ENCODE measurements at regions not wholly inside any gene's neighbourhood (a gene's known extent, or its start where the extent isn't known, plus 50 kb on each side); places are given as distances from the start of the nearest gene placed in this dataset.

DNA sequence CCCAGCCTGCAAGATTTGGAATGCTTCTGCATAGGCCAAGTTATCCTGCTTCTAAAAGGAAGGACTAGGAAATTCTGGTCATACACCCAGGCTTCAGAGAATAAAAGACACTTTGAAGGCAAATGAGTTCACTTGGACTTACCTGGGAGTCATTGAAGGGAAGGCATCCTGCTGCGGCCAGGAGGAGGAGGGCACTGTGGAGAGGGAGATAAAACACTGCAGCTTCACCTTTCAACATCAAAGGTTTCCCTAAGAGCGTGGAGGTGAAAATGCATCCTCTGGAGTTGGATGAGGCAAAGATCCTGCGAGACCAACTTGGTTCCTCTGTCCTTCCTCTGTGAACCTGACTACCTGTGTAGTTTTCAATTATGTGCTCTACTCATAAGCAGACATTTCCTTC is 79.5 kb upstream of the RIOK3 start:
- TF ChIP-seq EP300 (IDR thresholded peaks at IDR 0.05), result no peak
- TF ChIP-seq, protein P1, sequence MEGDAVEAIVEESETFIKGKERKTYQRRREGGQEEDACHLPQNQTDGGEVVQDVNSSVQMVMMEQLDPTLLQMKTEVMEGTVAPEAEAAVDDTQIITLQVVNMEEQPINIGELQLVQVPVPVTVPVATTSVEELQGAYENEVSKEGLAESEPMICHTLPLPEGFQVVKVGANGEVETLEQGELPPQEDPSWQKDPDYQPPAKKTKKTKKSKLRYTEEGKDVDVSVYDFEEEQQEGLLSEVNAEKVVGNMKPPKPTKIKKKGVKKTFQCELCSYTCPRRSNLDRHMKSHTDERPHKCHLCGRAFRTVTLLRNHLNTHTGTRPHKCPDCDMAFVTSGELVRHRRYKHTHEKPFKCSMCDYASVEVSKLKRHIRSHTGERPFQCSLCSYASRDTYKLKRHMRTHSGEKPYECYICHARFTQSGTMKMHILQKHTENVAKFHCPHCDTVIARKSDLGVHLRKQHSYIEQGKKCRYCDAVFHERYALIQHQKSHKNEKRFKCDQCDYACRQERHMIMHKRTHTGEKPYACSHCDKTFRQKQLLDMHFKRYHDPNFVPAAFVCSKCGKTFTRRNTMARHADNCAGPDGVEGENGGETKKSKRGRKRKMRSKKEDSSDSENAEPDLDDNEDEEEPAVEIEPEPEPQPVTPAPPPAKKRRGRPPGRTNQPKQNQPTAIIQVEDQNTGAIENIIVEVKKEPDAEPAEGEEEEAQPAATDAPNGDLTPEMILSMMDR (IDR thresholded peaks at IDR 0.05), result no peak
- no peak for TF ChIP-seq POLR2AphosphoS5 (IDR thresholded peaks at IDR 0.05)
- TF ChIP-seq POLR2A (IDR thresholded peaks at IDR 0.05), result no peak

Measured in sigmoid colon (tissue), 4 donors.